ENCODE measurements at regions not wholly inside any gene's neighbourhood (a gene's known extent, or its start where the extent isn't known, plus 50 kb on each side); places are given as distances from the start of the nearest gene placed in this dataset.

- no peak for TF ChIP-seq POLR2A (IDR thresholded peaks at IDR 0.05; ENCODE audit: low read length)
- no peak for TF ChIP-seq GATA1 (IDR thresholded peaks at IDR 0.05; ENCODE audit: low read depth, low read length)
Measured at GRCh38 chr2:59399126-59399525, 1154.3 kb downstream of the BCL11A start.
